Spinal cord (tissue), 9 donors: ENCODE measurements at regions not wholly inside any gene's neighbourhood (a gene's known extent, or its start where the extent isn't known, plus 50 kb on each side); places are given as distances from the start of the nearest gene placed in this dataset.

Source experiments
- DNase-seq, 6 donors: peaks; one replicate each; pipeline versions ENCODE4 v3.0.0 to v3.0.0-alpha.2; 2013 to 2015; ENCODE audit warnings: low spot score in 6 of 6, low read depth in 4 of 6
- H3K27ac ChIP-seq: one replicate; pipeline ENCODE4 v1.5.1; 2013; ENCODE audit warnings: low read depth, low read length, control low read depth
- H3K27me3 ChIP-seq: one replicate; pipeline ENCODE4 v1.6.1; 2013; ENCODE audit warnings: low read length; ENCODE audit not compliant: control insufficient read depth, insufficient read depth
- H3K36me3 ChIP-seq: one replicate; pipeline ENCODE4 v1.6.1; 2013; ENCODE audit warnings: low read length; ENCODE audit not compliant: control insufficient read depth, insufficient read depth
- H3K4me1 ChIP-seq: one replicate; pipeline ENCODE4 v1.6.1; 2013; ENCODE audit warnings: low read length; ENCODE audit not compliant: control insufficient read depth, insufficient read depth
- H3K4me3 ChIP-seq: one replicate; pipeline ENCODE4 v1.5.1; 2013; ENCODE audit warnings: low read depth, low read length, control low read depth
- H3K9me3 ChIP-seq: one replicate; pipeline ENCODE4 v1.6.1; 2013; ENCODE audit warnings: low read length; ENCODE audit not compliant: control insufficient read depth, insufficient read depth
- WGBS: methylation state at CpG from one replicate; pipeline ENCODE4 v1.1.5; 2013; ENCODE audit warnings: missing lambda C conversion rate; ENCODE audit not compliant: insufficient coverage; 5-methylcytosine and 5-hydroxymethylcytosine counted together
- donor health status: healthy.

DNA sequence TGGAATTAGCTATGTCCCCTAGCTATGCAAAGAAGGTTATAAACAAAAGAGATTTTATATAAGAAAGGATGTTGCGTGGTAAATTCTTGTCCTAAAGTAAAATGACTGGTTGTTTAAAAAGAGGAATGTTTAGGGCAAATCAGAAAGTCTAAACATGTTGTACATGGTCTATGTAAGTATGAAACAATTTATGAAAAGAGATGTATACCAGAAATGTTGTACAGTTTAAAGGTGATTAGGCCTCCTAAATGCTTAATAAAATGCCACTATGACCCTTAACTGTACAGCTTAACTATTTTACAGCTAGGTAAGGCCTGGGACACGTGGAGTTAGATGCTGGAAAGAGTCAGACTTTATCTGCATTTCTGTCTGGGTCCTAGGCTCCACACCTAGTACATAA is 775.9 kb upstream of the KLHL1 start:
- no peaks in the 10 kb centered on the region for H3K27me3 ChIP-seq
- H3K27ac ChIP-seq = no peak overlapping the region
- no peak overlapping the region for H3K4me3 ChIP-seq
- no peaks in the 10 kb centered on the region for H3K36me3 ChIP-seq
- WGBS = no CpG with 5 or more reads among the region's 2 CpGs
- H3K9me3 ChIP-seq = peaks cover 2% of the 10 kb centered on the region
- DNase-seq = no peak
- H3K4me1 ChIP-seq = no peaks in the 10 kb centered on the region

GRCh38 chr13:70874636-70875035 is 766.4 kb upstream of the KLHL1 start:
- no peaks in the 10 kb centered on the region for H3K9me3 ChIP-seq
- no peak overlapping the region for H3K27ac ChIP-seq
- H3K36me3 ChIP-seq = no peaks in the 10 kb centered on the region
- no peak for DNase-seq
- no peaks in the 10 kb centered on the region for H3K4me1 ChIP-seq
- WGBS = 80% methylated on average over 1 of the region's 3 CpGs
- H3K27me3 ChIP-seq = no peaks in the 10 kb centered on the region
- no peak overlapping the region for H3K4me3 ChIP-seq

DNA sequence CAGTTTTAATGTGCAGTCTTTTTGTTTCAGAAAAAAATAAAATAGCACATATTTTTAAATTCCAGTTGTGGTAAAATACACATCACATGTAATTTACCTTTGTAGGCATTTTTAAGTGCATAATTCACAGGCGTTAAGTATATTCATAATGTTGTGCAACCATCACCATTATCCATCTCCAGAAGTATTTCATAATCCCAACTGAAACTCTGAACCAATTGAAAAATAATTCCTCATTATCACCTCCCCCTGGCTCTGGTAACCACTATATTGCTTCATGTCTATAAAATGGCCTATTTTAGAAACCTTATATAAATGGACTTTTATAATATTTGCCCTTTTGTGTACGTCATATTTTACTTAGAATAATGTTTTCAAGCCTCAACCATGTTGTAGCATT is 756.5 kb upstream of the KLHL1 start:
- no peak for DNase-seq
- Histone ChIP-seq H3K9me3 (no peaks in the 10 kb centered on the region), H3K27ac (no peak overlapping the region), H3K4me3 (no peak overlapping the region), H3K27me3 (no peaks in the 10 kb centered on the region), H3K36me3 (no peaks in the 10 kb centered on the region), H3K4me1 (no peaks in the 10 kb centered on the region)
- WGBS = no CpG with 5 or more reads among the region's 2 CpGs

- no CpG with 5 or more reads among the region's 3 CpGs for WGBS
- H3K4me1 ChIP-seq = no peaks in the 10 kb centered on the region
- no peaks in the 10 kb centered on the region for H3K36me3 ChIP-seq
- H3K27ac ChIP-seq = no peak overlapping the region
- no peak for DNase-seq
- H3K9me3 ChIP-seq = no peaks in the 10 kb centered on the region
- no peak overlapping the region for H3K4me3 ChIP-seq
- no peaks in the 10 kb centered on the region for H3K27me3 ChIP-seq
Observed at GRCh38 chr13:70856711-70857110, 748.5 kb upstream of the KLHL1 start.

DNA sequence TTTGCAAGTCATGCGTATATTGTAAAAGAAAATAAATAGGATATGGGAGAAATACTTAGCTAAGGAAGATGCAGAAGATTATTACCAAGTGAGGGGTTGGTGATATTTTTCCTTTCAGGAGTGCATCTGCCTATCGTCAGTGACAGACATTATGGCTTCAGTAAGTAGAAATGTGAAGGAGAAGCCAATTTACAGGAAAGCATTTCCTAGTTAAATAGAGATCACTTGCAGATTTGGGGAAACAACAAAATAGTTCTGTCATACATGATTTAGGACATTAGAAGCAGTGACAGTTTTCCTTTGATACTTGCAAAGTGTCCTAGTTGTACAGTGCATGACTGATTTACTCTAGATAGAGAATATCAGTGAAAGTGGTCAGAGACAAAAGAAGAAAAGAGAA is 747.8 kb upstream of the KLHL1 start:
- no peak for DNase-seq
- H3K9me3 ChIP-seq = no peaks in the 10 kb centered on the region
- WGBS = 100% methylated on average over 1 of the region's 2 CpGs
- H3K36me3 ChIP-seq = no peaks in the 10 kb centered on the region
- H3K27ac ChIP-seq = no peak overlapping the region
- no peak overlapping the region for H3K4me3 ChIP-seq
- no peaks in the 10 kb centered on the region for H3K27me3 ChIP-seq
- no peaks in the 10 kb centered on the region for H3K4me1 ChIP-seq

GRCh38 chr13:70849222-70849621 is 741.0 kb upstream of the KLHL1 start:
- no CpG with 5 or more reads among the region's 4 CpGs for WGBS
- DNase-seq = no peak
- H3K36me3 ChIP-seq = no peaks in the 10 kb centered on the region
- no peak overlapping the region for H3K27ac ChIP-seq
- no peaks in the 10 kb centered on the region for H3K9me3 ChIP-seq
- H3K4me1 ChIP-seq = no peaks in the 10 kb centered on the region
- H3K27me3 ChIP-seq = no peaks in the 10 kb centered on the region
- no peak overlapping the region for H3K4me3 ChIP-seq

- no peaks in the 10 kb centered on the region for H3K4me1 ChIP-seq
- 93% methylated on average over 6 of the region's 7 CpGs for WGBS
- H3K4me3 ChIP-seq = no peak overlapping the region
- no peaks in the 10 kb centered on the region for H3K36me3 ChIP-seq
- H3K27me3 ChIP-seq = no peaks in the 10 kb centered on the region
- no peaks in the 10 kb centered on the region for H3K9me3 ChIP-seq
- H3K27ac ChIP-seq = no peak overlapping the region
- DNase-seq = no peak
Observed at GRCh38 chr13:70844391-70845108, 736.3 kb upstream of the KLHL1 start.

DNA sequence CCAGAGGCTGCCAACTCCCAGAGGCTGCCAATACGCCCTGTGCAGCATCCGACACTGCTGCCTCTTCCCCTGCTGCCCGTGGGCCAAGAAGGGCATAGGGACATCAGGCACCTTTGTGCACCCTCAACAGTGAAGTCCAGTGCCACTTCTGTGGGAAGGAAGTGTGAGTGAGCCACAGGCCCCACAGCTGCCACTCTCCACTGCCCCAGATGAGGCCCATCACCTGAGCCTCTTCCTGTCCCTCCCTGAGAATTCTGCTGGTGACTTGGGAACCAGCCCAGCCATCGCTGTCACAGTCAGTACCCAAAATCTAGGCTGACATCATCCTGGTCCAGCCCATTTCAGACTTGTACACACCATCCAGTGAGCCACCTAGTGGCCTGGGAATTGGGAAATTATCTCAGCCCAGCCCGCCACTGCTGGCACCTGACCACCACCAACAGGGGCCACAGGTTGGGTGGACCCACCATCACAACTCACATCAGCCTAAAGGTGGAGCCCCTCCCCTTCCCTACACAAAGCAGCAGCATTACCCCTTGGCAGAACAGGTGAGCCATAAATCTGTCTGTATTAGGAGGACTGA is 733.9 kb upstream of the KLHL1 start:
- Histone ChIP-seq H3K9me3 (no peaks in the 10 kb centered on the region), H3K4me3 (no peak overlapping the region), H3K27ac (no peak overlapping the region), H3K36me3 (no peaks in the 10 kb centered on the region), H3K4me1 (no peaks in the 10 kb centered on the region), H3K27me3 (no peaks in the 10 kb centered on the region)
- WGBS = 94% methylated on average over 5 of the region's 5 CpGs
- DNase-seq = no peak

DNA sequence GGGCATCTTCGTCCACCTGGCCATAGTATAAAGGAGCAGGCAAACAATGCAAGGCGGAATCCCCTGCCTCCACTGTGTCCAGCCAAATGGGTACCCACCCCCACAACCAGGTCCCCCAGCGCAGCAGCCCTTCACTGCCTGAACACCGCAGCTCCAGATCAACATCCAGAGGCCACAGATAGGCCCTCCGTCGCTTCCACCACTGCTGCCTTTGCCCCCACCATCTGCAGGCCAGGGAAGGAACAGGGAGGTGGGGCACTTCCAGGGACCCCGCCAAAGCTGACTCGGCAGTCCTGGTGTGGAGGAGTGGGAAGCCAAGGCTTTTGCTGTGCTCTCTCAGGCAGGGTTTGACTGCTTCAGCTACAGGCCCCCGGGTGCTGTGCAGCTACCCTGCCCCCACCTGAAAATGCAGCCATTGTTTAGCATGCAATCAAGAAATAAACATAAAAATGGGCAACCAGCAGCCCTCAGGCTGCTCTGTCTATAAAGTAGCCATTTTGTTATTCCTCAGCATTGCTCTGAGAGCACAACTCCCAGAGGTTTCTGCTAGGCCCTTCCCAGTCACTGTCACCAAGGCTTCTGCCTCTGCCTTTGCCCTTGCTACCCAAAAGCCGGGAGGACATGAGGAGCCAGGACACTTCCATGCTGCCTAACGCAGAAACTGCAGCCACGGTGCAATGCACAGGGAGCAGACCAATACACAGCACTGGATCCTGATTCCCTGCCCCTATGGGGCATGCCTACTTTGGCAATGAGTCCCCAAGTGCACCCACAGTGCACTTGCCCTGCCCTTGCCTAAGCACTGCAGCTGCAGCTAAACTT is 733.2 kb upstream of the KLHL1 start:
- WGBS = 93% methylated on average over 8 of the region's 12 CpGs
- DNase-seq = no peak

More for the DNA sequence above, 733.2 kb upstream of the KLHL1 start:
- Histone ChIP-seq H3K36me3 (no peaks in the 10 kb centered on the region), H3K9me3 (no peaks in the 10 kb centered on the region), H3K4me3 (no peak overlapping the region), H3K27ac (no peak overlapping the region), H3K27me3 (no peaks in the 10 kb centered on the region), H3K4me1 (no peaks in the 10 kb centered on the region)
